Retinal pigment epithelial cell (primary cell): ENCODE measurements at regions not wholly inside any gene's neighbourhood (a gene's known extent, or its start where the extent isn't known, plus 50 kb on each side); places are given as distances from the start of the nearest gene placed in this dataset.

Experiments used
- DNase-seq: peaks from one replicate; pipeline ENCODE4 v3.0.0-alpha.2; 2010; ENCODE audit warnings: low read depth
- H3K4me3 ChIP-seq: 2 replicates; pipeline ENCODE4 v1.5.1; 2011; ENCODE audit warnings: mild to moderate bottlenecking, low read length, control low read depth, moderate library complexity
- TF ChIP-seq, protein P1 (sequence below): conservative IDR thresholded peaks from 2 replicates; pipeline ENCODE4 v1.5.1; 2011; ENCODE audit warnings: low read depth, low read length, control low read depth, inconsistent platforms

DNA sequence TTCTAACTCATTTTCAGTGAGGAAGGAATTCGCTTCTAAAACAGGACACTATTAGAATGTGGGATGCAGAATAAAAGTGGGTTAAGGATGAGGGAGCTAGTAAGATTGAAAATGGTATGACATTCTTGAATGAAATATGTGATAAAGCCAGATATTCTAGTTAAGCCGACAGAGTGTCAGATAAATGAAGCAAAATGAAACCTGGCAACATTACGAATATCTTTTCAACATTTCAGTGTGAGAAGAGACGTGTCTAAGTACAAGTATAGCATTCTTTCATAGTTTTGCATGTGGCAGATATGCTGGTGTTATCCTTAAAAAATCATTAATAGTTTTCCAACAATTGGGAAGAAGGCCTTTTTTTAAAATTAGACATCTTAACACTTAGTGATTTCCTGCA is 1101.4 kb downstream of the RPA4 start:
- TF ChIP-seq, protein P1, sequence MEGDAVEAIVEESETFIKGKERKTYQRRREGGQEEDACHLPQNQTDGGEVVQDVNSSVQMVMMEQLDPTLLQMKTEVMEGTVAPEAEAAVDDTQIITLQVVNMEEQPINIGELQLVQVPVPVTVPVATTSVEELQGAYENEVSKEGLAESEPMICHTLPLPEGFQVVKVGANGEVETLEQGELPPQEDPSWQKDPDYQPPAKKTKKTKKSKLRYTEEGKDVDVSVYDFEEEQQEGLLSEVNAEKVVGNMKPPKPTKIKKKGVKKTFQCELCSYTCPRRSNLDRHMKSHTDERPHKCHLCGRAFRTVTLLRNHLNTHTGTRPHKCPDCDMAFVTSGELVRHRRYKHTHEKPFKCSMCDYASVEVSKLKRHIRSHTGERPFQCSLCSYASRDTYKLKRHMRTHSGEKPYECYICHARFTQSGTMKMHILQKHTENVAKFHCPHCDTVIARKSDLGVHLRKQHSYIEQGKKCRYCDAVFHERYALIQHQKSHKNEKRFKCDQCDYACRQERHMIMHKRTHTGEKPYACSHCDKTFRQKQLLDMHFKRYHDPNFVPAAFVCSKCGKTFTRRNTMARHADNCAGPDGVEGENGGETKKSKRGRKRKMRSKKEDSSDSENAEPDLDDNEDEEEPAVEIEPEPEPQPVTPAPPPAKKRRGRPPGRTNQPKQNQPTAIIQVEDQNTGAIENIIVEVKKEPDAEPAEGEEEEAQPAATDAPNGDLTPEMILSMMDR: no peak
- DNase-seq: no peak
- H3K4me3 ChIP-seq: no peak overlapping the region

DNA sequence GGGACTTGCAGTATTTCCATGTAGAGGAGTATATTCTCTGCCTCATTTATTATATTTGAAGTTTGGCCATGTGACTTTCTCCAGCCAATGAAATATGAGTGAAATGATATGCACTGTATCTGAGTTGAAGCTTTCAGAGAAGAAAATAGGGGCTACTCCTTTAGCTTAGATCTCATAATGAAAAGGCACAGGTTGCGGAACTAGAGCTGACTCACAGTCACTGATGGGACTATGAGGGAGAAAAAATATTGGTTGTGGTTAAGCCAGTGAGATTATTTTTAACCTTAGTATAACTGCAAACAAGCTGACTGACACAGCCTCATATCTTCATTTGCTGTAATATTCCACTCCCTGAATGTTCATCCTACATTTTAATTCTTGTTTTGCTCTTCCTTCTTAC is 1104.3 kb downstream of the RPA4 start:
- no peak overlapping the region for H3K4me3 ChIP-seq
- TF ChIP-seq, protein P1: no peak
- DNase-seq: no peak

DNA sequence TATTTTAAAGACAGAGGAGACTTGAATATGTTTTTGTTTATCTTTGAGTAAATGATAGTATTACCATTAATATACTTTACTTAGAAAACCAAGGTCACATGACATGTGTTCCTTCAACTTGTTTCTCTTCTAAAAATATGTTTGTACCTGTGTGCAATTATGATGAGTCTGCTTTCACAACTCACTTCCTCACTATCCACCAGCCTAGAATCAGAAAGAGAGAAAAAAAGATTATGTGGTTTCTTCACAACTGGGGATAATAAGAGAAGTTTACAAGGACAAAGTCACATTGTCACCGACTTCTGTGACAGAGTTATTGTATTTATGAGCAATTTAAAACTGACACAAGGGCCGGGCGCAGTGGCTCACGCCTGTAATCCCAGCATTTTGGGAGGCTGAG is 1112.1 kb downstream of the RPA4 start:
- TF ChIP-seq, protein P1: no peak
- H3K4me3 ChIP-seq: no peak overlapping the region
- DNase-seq: no peak

DNA sequence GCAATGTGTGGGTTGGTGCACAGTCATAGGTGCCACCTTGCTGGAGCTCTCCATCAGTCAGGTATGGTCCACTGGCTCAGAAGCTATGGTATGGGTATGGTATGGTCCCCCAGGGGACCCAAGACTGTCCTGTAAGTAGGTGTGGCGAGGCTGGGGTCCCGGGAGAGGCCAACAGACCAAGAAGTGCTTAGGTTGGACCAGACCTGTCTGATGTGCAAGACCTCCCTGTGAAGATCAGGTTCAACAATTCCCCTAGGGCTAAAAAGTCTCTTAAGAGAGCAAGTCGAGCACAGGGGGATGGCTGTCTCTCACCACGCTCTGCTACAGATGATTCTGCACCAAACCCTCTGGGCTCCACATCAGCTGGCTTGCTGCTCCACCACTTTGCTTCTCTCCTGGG is 1145.0 kb downstream of the RPA4 start:
- TF ChIP-seq, protein P1: no peak
- no peak for DNase-seq
- H3K4me3 ChIP-seq: no peak overlapping the region

DNA sequence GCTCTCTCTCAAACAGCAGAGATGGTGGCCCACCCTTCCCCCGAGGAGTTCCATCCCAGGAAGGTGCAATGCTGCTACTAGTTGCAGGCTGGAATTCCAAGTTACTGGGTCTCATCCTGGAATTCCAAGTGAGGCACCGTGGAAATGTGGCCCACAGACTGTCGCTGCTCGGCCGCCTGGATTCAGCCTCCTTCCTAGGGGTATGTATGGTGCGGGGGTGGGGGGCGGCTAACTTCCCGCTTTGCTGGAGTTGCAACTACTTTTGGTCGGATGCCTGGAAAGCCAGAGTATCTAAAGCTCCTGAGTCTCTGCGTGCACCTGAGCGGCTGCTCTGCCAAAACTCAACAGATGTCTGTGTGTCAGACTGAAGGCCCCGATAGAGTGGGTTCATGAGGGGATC is 1146.2 kb downstream of the RPA4 start:
- TF ChIP-seq, protein P1: no peak
- H3K4me3 ChIP-seq: no peak overlapping the region
- DNase-seq: no peak

DNA sequence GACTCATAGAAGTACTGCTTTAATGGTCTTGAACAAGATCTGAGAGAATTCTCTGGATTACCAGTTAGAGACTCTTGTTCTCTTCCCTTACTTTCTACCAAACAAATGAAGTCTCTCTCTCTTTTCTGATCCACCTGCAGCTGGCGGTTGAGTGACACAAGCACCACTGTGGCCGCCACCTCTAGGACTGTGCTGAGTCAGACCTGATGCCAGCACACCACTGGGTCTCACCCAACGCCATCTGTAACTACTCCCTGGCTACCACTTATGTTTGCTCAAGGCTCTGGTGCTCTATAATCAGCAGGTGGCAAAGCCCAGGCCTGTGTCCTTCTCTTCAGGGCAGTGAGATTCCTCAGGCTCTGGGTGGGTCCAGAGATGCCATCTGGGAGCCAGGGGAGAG is 1173.5 kb downstream of the RPA4 start:
- H3K4me3 ChIP-seq: no peak overlapping the region
- DNase-seq: no peak
- TF ChIP-seq, protein P1: no peak

DNA sequence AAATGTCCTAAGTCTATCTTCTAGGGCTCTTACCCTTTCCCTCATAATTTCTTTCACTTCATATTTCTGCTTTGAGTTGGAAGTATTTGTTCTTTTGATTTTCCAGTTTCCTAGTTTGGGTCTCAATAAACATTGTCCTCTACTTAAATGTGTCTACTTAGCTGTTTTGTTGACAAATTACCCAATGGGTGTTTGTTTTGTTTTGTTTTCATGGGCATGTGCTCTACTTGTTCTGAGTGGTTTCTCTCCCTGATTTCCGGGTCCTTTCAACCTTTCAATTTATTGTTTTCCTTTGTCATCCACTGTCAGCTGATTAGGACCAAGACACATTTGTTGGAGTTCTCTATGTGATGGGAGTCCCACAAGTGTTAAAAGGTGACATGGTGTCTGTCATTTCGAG is 1181.4 kb downstream of the RPA4 start:
- H3K4me3 ChIP-seq: no peak overlapping the region
- no peak for DNase-seq
- TF ChIP-seq, protein P1: no peak
